Breast epithelium (tissue), 4 donors: ENCODE measurements at regions not wholly inside any gene's neighbourhood (a gene's known extent, or its start where the extent isn't known, plus 50 kb on each side); places are given as distances from the start of the nearest gene placed in this dataset.

Source experiments
- DNase-seq, 2 donors: peaks; one replicate each; pipeline ENCODE4 v3.0.0-alpha.2; 2019; ENCODE audit warnings: low spot score in 2 of 2
- H3K27ac ChIP-seq, 2 donors: fragments of 200-600 bp; sonication (generic) in 1 of 2; one replicate each; pipeline ENCODE4 v1.5.1; 2016 to 2019; ENCODE audit warnings: mild to moderate bottlenecking in 1 of 2
- H3K27me3 ChIP-seq, 2 donors: fragments of 200-600 bp; sonication (generic) in 1 of 2; one replicate each; pipeline versions ENCODE4 v1.5.1 to v1.6.0; 2017 to 2019; ENCODE audit warnings: control low read depth in 1 of 2, mild to moderate bottlenecking in 1 of 2
- H3K36me3 ChIP-seq: fragments of 200-600 bp; one replicate; pipeline ENCODE4 v1.5.1; 2019
- H3K4me1 ChIP-seq, 2 donors: fragments of 200-600 bp; sonication (generic); one replicate each; pipeline ENCODE4 v1.5.1; 2016 to 2019; ENCODE audit warnings: control low read depth in 1 of 2
- H3K4me3 ChIP-seq, 3 donors: fragments of 200-600 bp; sonication (generic); 1 replicate in 2 of 3; 2 replicates in 1 of 3; pipeline ENCODE4 v1.5.1; 2016 to 2019; ENCODE audit warnings: mild to moderate bottlenecking in 3 of 3, moderate library complexity in 2 of 3
- H3K9me3 ChIP-seq, 2 donors: fragments of 200-600 bp; sonication (generic) in 1 of 2; one replicate each; pipeline ENCODE4 v1.5.1; 2016 to 2019; ENCODE audit warnings: control low read depth in 1 of 2
- POLR2A ChIP-seq: fragments of 450-650 bp; IDR thresholded peaks from one replicate; pipeline ENCODE4 v1.6.1; 2016; ENCODE audit warnings: antibody characterized with exemption, mild to moderate bottlenecking, moderate library complexity
- POLR2AphosphoS5 ChIP-seq, 3 donors: sonication (generic); formaldehyde crosslinking; IDR thresholded peaks; one replicate each; pipeline ENCODE4 v1.6.1; 2017; ENCODE audit warnings: antibody characterized with exemption in 3 of 3
- intact Hi-C: fragments of 100-400 bp; cut with DNase I; formaldehyde crosslinking; loops from one replicate; pipeline ENCODE4 v1.15.1; 2023; ENCODE audit warnings: low total_unique reads
- TF ChIP-seq, protein P1 (sequence below), 3 donors: fragments of 450-650 bp; IDR thresholded peaks; one replicate each; pipeline ENCODE4 v1.5.1; 2016 to 2017; ENCODE audit warnings: antibody characterized with exemption in 3 of 3, mild to moderate bottlenecking in 3 of 3, moderate library complexity in 3 of 3

DNA sequence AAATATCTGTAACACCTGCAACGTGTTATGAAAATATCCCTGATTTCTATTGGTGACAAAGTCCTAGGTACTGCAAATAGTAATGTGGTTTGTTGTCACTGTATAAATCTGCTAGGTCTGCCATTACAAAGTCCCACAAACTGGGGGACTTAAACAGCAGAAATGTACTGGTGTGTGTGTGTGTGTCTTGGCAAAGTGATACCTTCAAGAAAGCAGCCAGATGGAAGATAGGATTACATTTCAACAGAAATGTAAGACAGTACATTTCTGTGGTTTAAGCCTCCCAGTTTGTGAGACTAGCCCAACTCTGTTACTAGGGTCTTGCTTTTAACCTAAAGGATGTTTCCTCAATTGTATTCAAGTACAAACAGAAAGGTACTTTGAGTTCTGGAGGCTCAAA lies 531.7 kb downstream of the NPIPA7 start:
- H3K4me1 ChIP-seq, result no peaks in the 10 kb centered on the region
- no peaks in the 10 kb centered on the region for H3K36me3 ChIP-seq
- H3K4me3 ChIP-seq, result no peak overlapping the region
- H3K27ac ChIP-seq, result no peak overlapping the region
- intact Hi-C loops, result no loop called here
- H3K9me3 ChIP-seq, result no peaks in the 10 kb centered on the region
- DNase-seq, result no peak
- no peaks in the 10 kb centered on the region for H3K27me3 ChIP-seq
- TF ChIP-seq POLR2AphosphoS5 (IDR thresholded peaks at IDR 0.05), result no peak
- TF ChIP-seq, protein P1, sequence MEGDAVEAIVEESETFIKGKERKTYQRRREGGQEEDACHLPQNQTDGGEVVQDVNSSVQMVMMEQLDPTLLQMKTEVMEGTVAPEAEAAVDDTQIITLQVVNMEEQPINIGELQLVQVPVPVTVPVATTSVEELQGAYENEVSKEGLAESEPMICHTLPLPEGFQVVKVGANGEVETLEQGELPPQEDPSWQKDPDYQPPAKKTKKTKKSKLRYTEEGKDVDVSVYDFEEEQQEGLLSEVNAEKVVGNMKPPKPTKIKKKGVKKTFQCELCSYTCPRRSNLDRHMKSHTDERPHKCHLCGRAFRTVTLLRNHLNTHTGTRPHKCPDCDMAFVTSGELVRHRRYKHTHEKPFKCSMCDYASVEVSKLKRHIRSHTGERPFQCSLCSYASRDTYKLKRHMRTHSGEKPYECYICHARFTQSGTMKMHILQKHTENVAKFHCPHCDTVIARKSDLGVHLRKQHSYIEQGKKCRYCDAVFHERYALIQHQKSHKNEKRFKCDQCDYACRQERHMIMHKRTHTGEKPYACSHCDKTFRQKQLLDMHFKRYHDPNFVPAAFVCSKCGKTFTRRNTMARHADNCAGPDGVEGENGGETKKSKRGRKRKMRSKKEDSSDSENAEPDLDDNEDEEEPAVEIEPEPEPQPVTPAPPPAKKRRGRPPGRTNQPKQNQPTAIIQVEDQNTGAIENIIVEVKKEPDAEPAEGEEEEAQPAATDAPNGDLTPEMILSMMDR (IDR thresholded peaks at IDR 0.05), result no peak
- no peak for TF ChIP-seq POLR2A

DNA sequence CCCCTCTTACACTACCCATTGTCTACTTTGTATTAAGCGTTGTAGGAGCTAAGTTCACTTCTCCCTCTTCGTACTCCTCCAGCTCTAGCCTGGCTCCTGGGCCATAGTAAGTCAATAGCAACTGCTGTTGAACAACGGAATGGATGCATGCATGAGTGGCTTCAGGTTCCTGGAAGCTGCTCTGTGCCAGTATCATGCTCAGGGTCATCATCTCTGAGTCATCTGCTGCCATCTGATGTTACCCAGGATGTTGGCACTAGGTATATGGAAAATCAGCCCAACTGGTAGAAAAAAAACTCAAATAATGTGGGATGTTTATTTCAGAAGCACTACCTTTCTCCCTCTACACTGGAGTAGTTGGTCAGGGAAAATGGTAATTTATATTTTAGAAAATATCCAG lies 536.8 kb downstream of the NPIPA7 start:
- intact Hi-C loops, result no loop called here
- H3K4me1 ChIP-seq, result no peaks in the 10 kb centered on the region
- TF ChIP-seq, protein P1 (IDR thresholded peaks at IDR 0.05), result no peak
- TF ChIP-seq POLR2A (no peak), POLR2AphosphoS5 (IDR thresholded peaks at IDR 0.05) (no peak)

DNA sequence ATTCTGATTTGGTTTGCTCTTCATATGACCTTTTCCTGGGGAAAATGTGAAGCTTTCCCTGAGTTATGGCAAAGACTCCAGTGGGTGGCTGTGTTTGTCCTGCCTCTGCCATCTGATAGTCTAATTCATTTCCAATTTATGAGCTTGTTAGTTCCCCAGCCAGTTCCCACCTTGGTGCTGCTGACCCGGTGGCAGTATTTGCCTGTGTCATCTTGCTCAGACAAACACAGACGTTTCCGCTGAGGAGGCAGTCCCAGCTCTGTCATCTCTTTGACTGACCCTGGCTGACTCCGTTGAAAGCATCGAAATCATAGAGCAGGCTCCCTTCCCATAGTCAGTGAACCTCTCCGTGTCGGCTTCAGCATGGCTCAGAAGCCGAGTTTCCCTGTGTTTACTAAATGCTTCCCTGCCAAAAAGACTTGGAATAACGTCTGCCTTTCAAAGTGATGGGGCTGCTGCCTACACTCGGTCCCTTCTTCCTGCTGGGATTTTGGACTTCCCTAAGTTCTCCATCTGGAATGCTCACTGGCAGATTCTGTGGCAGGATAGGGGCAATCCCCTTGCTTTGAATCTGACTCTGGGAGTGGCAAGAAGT lies 538.3 kb downstream of the NPIPA7 start:
- no peak for DNase-seq
- H3K9me3 ChIP-seq, result no peaks in the 10 kb centered on the region
- TF ChIP-seq, protein P1 (IDR thresholded peaks at IDR 0.05), result no peak
- TF ChIP-seq POLR2AphosphoS5 (IDR thresholded peaks at IDR 0.05) (no peak), POLR2A (no peak)
- no peak overlapping the region for H3K27ac ChIP-seq
- no peaks in the 10 kb centered on the region for H3K27me3 ChIP-seq
- H3K4me1 ChIP-seq, result no peaks in the 10 kb centered on the region
- intact Hi-C loops, result no loop called here
- no peak overlapping the region for H3K4me3 ChIP-seq
- no peaks in the 10 kb centered on the region for H3K36me3 ChIP-seq

More for the DNA sequence above, 536.8 kb downstream of the NPIPA7 start:
- Histone ChIP-seq H3K27ac (no peak overlapping the region), H3K4me3 (no peak overlapping the region), H3K27me3 (no peaks in the 10 kb centered on the region), H3K36me3 (no peaks in the 10 kb centered on the region), H3K9me3 (no peaks in the 10 kb centered on the region)
- no peak for DNase-seq

DNA sequence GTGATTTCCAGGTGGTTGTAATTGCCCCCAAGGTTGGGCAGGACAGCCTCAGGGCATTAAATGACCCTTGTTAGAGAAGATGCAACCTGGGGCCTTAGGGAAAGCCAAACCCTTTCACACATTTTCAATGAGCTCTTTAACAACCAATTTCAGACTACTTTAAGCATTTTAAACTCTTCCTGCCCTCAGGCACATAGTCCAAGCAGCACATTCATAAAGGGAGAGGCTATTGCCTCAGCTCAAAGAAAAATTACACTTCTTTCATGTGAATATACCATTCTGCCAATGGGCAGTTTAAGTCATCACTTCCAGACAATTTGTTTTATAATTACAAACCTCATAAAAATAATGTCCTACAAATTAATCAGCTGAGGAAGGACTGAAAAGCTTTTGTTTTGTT lies 544.5 kb downstream of the NPIPA7 start:
- DNase-seq, result no peak
- intact Hi-C loops, result no loop called here
- Histone ChIP-seq H3K4me1 (no peaks in the 10 kb centered on the region), H3K27me3 (no peaks in the 10 kb centered on the region), H3K4me3 (no peak overlapping the region), H3K36me3 (no peaks in the 10 kb centered on the region), H3K27ac (no peak overlapping the region), H3K9me3 (no peaks in the 10 kb centered on the region)
- TF ChIP-seq POLR2A (no peak), POLR2AphosphoS5 (IDR thresholded peaks at IDR 0.05) (no peak)
- TF ChIP-seq, protein P1 (IDR thresholded peaks at IDR 0.05), result no peak

DNA sequence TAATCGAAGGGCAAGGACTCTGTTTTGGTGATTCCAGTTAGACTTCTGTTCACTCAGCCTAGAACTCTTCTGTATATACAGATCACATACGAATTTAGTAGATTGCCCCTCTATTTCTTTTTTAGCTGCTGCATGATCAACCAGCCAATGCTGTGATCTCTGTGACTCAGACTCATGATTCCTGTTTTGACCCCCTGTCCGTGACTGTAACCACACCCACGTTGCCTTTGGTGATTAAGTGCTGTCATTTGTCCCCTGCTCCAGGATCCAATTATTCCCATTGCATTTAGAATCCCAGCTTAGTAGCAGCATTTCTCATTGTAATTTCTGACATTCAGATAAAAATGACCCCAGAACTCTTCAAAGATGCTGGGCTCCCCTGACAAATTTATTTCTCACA lies 545.7 kb downstream of the NPIPA7 start:
- intact Hi-C loops, result no loop called here
- Histone ChIP-seq H3K4me3 (no peak overlapping the region), H3K27ac (no peak overlapping the region), H3K9me3 (no peaks in the 10 kb centered on the region), H3K27me3 (no peaks in the 10 kb centered on the region), H3K4me1 (no peaks in the 10 kb centered on the region), H3K36me3 (no peaks in the 10 kb centered on the region)
- DNase-seq, result no peak
- TF ChIP-seq, protein P1 (IDR thresholded peaks at IDR 0.05), result no peak
- no peak for TF ChIP-seq POLR2A
- no peak for TF ChIP-seq POLR2AphosphoS5 (IDR thresholded peaks at IDR 0.05)
